Panc1 (cell line): ENCODE measurements at regions not wholly inside any gene's neighbourhood (a gene's known extent, or its start where the extent isn't known, plus 50 kb on each side); places are given as distances from the start of the nearest gene placed in this dataset.

Experiments
- POLR2AphosphoS5 ChIP-seq: IDR thresholded peaks from 2 replicates; pipeline ENCODE4 v1.6.1; 2012; ENCODE audit warnings: mild to moderate bottlenecking, low read depth, low read length, moderate library complexity
- TF ChIP-seq, protein P1 (sequence below), 2 experiments: IDR thresholded peaks; 2 replicates each; pipeline ENCODE4 v1.6.1; 2011 to 2012; ENCODE audit warnings: low read depth in 2 of 2, control low read depth in 1 of 2, low read length in 1 of 2, mild to moderate bottlenecking in 1 of 2, moderate library complexity in 1 of 2; ENCODE audit not compliant: insufficient read depth in 1 of 2
- TF ChIP-seq, protein P2 (sequence below): fragments of 450-650 bp; IDR thresholded peaks from 2 replicates; pipeline ENCODE4 v1.5.1; 2017; ENCODE audit warnings: mild to moderate bottlenecking

DNA sequence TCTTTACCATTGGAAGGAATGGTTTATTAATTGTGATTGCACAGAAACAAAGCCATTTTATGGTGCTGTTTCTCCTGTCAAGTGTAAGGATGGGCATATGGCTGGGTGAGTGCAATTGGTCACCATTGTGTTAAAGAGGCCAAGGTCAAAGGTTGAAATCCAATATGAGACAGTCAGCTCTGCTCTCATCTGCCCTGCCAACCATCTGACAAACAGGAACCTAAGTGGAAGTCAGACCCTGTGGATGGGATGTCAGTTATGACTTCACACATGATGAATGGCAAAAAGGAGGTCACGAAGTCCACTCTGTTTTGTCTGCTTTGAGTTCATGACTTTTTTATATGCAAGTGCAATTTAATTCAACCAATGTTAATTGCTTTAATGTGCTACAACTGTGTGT, 172.7 kb upstream of the TMEM229A start:
- TF ChIP-seq, protein P1, sequence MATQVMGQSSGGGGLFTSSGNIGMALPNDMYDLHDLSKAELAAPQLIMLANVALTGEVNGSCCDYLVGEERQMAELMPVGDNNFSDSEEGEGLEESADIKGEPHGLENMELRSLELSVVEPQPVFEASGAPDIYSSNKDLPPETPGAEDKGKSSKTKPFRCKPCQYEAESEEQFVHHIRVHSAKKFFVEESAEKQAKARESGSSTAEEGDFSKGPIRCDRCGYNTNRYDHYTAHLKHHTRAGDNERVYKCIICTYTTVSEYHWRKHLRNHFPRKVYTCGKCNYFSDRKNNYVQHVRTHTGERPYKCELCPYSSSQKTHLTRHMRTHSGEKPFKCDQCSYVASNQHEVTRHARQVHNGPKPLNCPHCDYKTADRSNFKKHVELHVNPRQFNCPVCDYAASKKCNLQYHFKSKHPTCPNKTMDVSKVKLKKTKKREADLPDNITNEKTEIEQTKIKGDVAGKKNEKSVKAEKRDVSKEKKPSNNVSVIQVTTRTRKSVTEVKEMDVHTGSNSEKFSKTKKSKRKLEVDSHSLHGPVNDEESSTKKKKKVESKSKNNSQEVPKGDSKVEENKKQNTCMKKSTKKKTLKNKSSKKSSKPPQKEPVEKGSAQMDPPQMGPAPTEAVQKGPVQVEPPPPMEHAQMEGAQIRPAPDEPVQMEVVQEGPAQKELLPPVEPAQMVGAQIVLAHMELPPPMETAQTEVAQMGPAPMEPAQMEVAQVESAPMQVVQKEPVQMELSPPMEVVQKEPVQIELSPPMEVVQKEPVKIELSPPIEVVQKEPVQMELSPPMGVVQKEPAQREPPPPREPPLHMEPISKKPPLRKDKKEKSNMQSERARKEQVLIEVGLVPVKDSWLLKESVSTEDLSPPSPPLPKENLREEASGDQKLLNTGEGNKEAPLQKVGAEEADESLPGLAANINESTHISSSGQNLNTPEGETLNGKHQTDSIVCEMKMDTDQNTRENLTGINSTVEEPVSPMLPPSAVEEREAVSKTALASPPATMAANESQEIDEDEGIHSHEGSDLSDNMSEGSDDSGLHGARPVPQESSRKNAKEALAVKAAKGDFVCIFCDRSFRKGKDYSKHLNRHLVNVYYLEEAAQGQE (IDR thresholded peaks at IDR 0.05; ENCODE audit: insufficient read depth in 1 of 2, low read depth in 2 of 2, low read length in 1 of 2) = no peak
- no peak for TF ChIP-seq POLR2AphosphoS5
- TF ChIP-seq, protein P2, sequence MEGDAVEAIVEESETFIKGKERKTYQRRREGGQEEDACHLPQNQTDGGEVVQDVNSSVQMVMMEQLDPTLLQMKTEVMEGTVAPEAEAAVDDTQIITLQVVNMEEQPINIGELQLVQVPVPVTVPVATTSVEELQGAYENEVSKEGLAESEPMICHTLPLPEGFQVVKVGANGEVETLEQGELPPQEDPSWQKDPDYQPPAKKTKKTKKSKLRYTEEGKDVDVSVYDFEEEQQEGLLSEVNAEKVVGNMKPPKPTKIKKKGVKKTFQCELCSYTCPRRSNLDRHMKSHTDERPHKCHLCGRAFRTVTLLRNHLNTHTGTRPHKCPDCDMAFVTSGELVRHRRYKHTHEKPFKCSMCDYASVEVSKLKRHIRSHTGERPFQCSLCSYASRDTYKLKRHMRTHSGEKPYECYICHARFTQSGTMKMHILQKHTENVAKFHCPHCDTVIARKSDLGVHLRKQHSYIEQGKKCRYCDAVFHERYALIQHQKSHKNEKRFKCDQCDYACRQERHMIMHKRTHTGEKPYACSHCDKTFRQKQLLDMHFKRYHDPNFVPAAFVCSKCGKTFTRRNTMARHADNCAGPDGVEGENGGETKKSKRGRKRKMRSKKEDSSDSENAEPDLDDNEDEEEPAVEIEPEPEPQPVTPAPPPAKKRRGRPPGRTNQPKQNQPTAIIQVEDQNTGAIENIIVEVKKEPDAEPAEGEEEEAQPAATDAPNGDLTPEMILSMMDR = no peak
